Neuronal stem cell (in vitro differentiated cells): ENCODE measurements at regions not wholly inside any gene's neighbourhood (a gene's known extent, or its start where the extent isn't known, plus 50 kb on each side); places are given as distances from the start of the nearest gene placed in this dataset.
A peak's percentile ranks its signal among the peaks of the same experiment; 100 is the strongest.

Source experiments
- DNase-seq: peaks from one replicate; pipeline ENCODE4 v3.0.0-alpha.2; 2013; ENCODE audit warnings: low spot score
- H2AFZ ChIP-seq: one replicate; pipeline ENCODE4 v1.6.1; 2013; ENCODE audit warnings: mild to moderate bottlenecking, low read length, inconsistent platforms
- H2AK5ac ChIP-seq: 2 replicates; pipeline ENCODE4 v1.6.1; 2013; ENCODE audit warnings: low read depth, mild to moderate bottlenecking, inconsistent platforms, low read length, moderate library complexity, mixed read lengths
- H2BK120ac ChIP-seq: 2 replicates; pipeline ENCODE4 v1.6.1; 2013; ENCODE audit warnings: low read depth, mild to moderate bottlenecking, inconsistent platforms, low read length, moderate library complexity, mixed read lengths
- H2BK12ac ChIP-seq: one replicate; pipeline ENCODE4 v1.6.1; 2013; ENCODE audit warnings: low read length, inconsistent platforms
- H2BK15ac ChIP-seq: 2 replicates; pipeline ENCODE4 v1.6.1; 2013; ENCODE audit warnings: mild to moderate bottlenecking, low read length, inconsistent platforms, mixed read lengths
- H2BK5ac ChIP-seq: one replicate; pipeline ENCODE4 v1.6.1; 2013; ENCODE audit warnings: inconsistent platforms, mild to moderate bottlenecking, low read length, moderate library complexity
- H3K14ac ChIP-seq: one replicate; pipeline ENCODE4 v1.6.1; 2013; ENCODE audit warnings: low read length, inconsistent platforms
- H3K18ac ChIP-seq: 2 replicates; pipeline ENCODE4 v1.6.1; 2013; ENCODE audit warnings: low read length, inconsistent platforms
- H3K23ac ChIP-seq: 2 replicates; pipeline ENCODE4 v1.6.1; 2013; ENCODE audit warnings: low read depth, mild to moderate bottlenecking, mixed read lengths, low read length, inconsistent platforms; ENCODE audit not compliant: poor library complexity
- H3K27ac ChIP-seq: replicated peaks from 3 replicates; pipeline ENCODE4 v1.5.1; 2013; ENCODE audit warnings: low read length, inconsistent platforms
- H3K27me3 ChIP-seq, 3 experiments: 2 replicates each; pipeline ENCODE4 v1.6.1; 2013; ENCODE audit warnings: low read length in 3 of 3, mild to moderate bottlenecking in 2 of 3, inconsistent platforms in 1 of 3, low read depth in 1 of 3, mixed read lengths in 1 of 3, moderate library complexity in 1 of 3; ENCODE audit not compliant: control insufficient read depth in 3 of 3, insufficient read depth in 3 of 3
- H3K36me3 ChIP-seq, 2 donors: replicated peaks in 1 of 2; 2 replicates each; pipeline ENCODE4 v1.6.1; 2013; ENCODE audit warnings: low read length in 2 of 2; ENCODE audit not compliant: control insufficient read depth in 2 of 2, insufficient read depth in 2 of 2
- H3K4ac ChIP-seq: 2 replicates; pipeline ENCODE4 v1.6.1; 2013; ENCODE audit warnings: inconsistent platforms, mild to moderate bottlenecking, low read length, moderate library complexity
- H3K4me1 ChIP-seq, 2 donors: 1 replicate in 1 of 2; 2 replicates in 1 of 2; pipeline ENCODE4 v1.6.1; 2013; ENCODE audit warnings: low read length in 2 of 2, low read depth in 1 of 2; ENCODE audit not compliant: control insufficient read depth in 2 of 2, insufficient read depth in 1 of 2
- H3K4me2 ChIP-seq: one replicate; pipeline ENCODE4 v1.6.1; 2013; ENCODE audit warnings: mild to moderate bottlenecking, low read length, inconsistent platforms; ENCODE audit not compliant: insufficient read depth, poor library complexity, severe bottlenecking
- H3K4me3 ChIP-seq, 2 donors: 2 replicates each; pipeline ENCODE4 v1.5.1; 2013; ENCODE audit warnings: low read length in 2 of 2, mild to moderate bottlenecking in 2 of 2, inconsistent platforms in 1 of 2, moderate library complexity in 1 of 2
- H3K79me1 ChIP-seq: one replicate; pipeline ENCODE4 v1.6.1; 2013; ENCODE audit warnings: low read depth, mild to moderate bottlenecking, inconsistent platforms, low read length, moderate library complexity
- H3K9ac ChIP-seq: one replicate; pipeline ENCODE4 v1.6.1; 2013; ENCODE audit warnings: mild to moderate bottlenecking, low read depth, low read length, inconsistent platforms; ENCODE audit not compliant: poor library complexity
- H3K9me3 ChIP-seq, 2 donors: replicated peaks in 1 of 2; 2 replicates each; pipeline versions ENCODE3 to v1.6.1; 2013; ENCODE audit warnings: low read length in 2 of 2, mild to moderate bottlenecking in 2 of 2, inconsistent platforms in 1 of 2, low read depth in 1 of 2, mixed read lengths in 1 of 2, moderate library complexity in 1 of 2; ENCODE audit not compliant: control insufficient read depth in 2 of 2, insufficient read depth in 1 of 2
- H4K8ac ChIP-seq: one replicate; pipeline ENCODE4 v1.6.1; 2013; ENCODE audit warnings: low read depth, mild to moderate bottlenecking, inconsistent platforms, low read length, moderate library complexity
- H4K91ac ChIP-seq: one replicate; pipeline ENCODE4 v1.6.1; 2013; ENCODE audit warnings: low read length, low read depth, mild to moderate bottlenecking, inconsistent platforms; ENCODE audit not compliant: poor library complexity
- WGBS, 2 donors: extraction: QIAGEN DNeasy Blood & Tissue Kit; methylation state at CpG; one replicate each; pipeline ENCODE4 v1.1.7; 2013; ENCODE audit warnings: missing lambda C conversion rate in 2 of 2, mixed read lengths in 1 of 2; ENCODE audit not compliant: insufficient read length in 2 of 2, insufficient replicate concordance in 1 of 2; ENCODE audit errors: extremely low coverage in 2 of 2; 5-methylcytosine and 5-hydroxymethylcytosine counted together

GRCh38 chr7:130965515-130965914 is 231.5 kb upstream of the KLF14 start:
- Histone ChIP-seq H3K27ac (no peak overlapping the region), H4K91ac (no peak overlapping the region), H2BK5ac (no peak overlapping the region), H3K4me3 (no peak overlapping the region), H2BK12ac (no peak overlapping the region), H3K79me1 (no peaks in the 10 kb centered on the region), H3K4me2 (no peak overlapping the region), H3K4ac (no peak overlapping the region), H3K14ac (no peak overlapping the region), H3K36me3 (no peaks in the 10 kb centered on the region), H2BK120ac (no peak overlapping the region), H3K9me3 (peaks cover 0 to 4% of the 10 kb centered on the region in 2 donors), H2AK5ac (no peak overlapping the region), H3K4me1 (no peaks in the 10 kb centered on the region), H3K23ac (no peak overlapping the region), H4K8ac (no peak overlapping the region), H2BK15ac (no peak overlapping the region), H3K18ac (no peak overlapping the region), H3K9ac (no peak overlapping the region), H2AFZ (no peak overlapping the region), H3K27me3 (no peaks in the 10 kb centered on the region)
- no peak for DNase-seq

- no peak overlapping the region for H3K4me2 ChIP-seq
- peak overlapping the region; percentile 21 for H3K9ac ChIP-seq
- H3K36me3 ChIP-seq = no peaks in the 10 kb centered on the region
- no peak for DNase-seq
- H3K18ac ChIP-seq = no peak overlapping the region
- no peak overlapping the region for H2BK120ac ChIP-seq
- H3K4ac ChIP-seq = no peak overlapping the region
- WGBS, 2 donors = no CpG with 5 or more reads among the region's 5 CpGs
- H3K14ac ChIP-seq = no peak overlapping the region
- no peaks in the 10 kb centered on the region for H3K4me1 ChIP-seq
- no peak overlapping the region for H2BK5ac ChIP-seq
- H3K27me3 ChIP-seq = no peaks in the 10 kb centered on the region
- H2BK15ac ChIP-seq = no peak overlapping the region
- no peak overlapping the region for H3K27ac ChIP-seq
- no peak overlapping the region for H2AFZ ChIP-seq
- H4K8ac ChIP-seq = no peak overlapping the region
- no peaks in the 10 kb centered on the region for H3K79me1 ChIP-seq
- no peak overlapping the region for H4K91ac ChIP-seq
- H3K9me3 ChIP-seq = no peaks in the 10 kb centered on the region
- H3K4me3 ChIP-seq = no peak overlapping the region
- H2AK5ac ChIP-seq = no peak overlapping the region
- no peak overlapping the region for H2BK12ac ChIP-seq
- H3K23ac ChIP-seq = no peak overlapping the region
Observed at GRCh38 chr7:130966246-130967009, 232.4 kb upstream of the KLF14 start.

- H2BK12ac ChIP-seq = no peak overlapping the region
- no peak overlapping the region for H3K27ac ChIP-seq
- H3K4me1 ChIP-seq = no peaks in the 10 kb centered on the region
- no peak overlapping the region for H3K4me3 ChIP-seq
- H3K36me3 ChIP-seq = no peaks in the 10 kb centered on the region
- no peak overlapping the region for H3K18ac ChIP-seq
- H3K79me1 ChIP-seq = no peaks in the 10 kb centered on the region
- no peak overlapping the region for H2BK15ac ChIP-seq
- H3K4me2 ChIP-seq = no peak overlapping the region
- H3K27me3 ChIP-seq = no peaks in the 10 kb centered on the region
- no peak overlapping the region for H2BK120ac ChIP-seq
- H3K9ac ChIP-seq = no peak overlapping the region
- H2AFZ ChIP-seq = no peak overlapping the region
- H2BK5ac ChIP-seq = no peak overlapping the region
- no peak overlapping the region for H3K23ac ChIP-seq
- peaks cover 5 to 6% of the 10 kb centered on the region in 2 donors for H3K9me3 ChIP-seq
- DNase-seq = no peak
- H3K4ac ChIP-seq = no peak overlapping the region
- no peak overlapping the region for H4K8ac ChIP-seq
- no peak overlapping the region for H2AK5ac ChIP-seq
- no peak overlapping the region for H3K14ac ChIP-seq
- H4K91ac ChIP-seq = no peak overlapping the region
Observed at GRCh38 chr7:130970196-130970595, 236.2 kb upstream of the KLF14 start.

- H3K14ac ChIP-seq = no peak overlapping the region
- H2BK5ac ChIP-seq = no peak overlapping the region
- no peaks in the 10 kb centered on the region for H3K36me3 ChIP-seq
- H4K91ac ChIP-seq = no peak overlapping the region
- H4K8ac ChIP-seq = no peak overlapping the region
- no peak overlapping the region for H3K9ac ChIP-seq
- no peak overlapping the region for H2BK15ac ChIP-seq
- H3K4me2 ChIP-seq = no peak overlapping the region
- H3K18ac ChIP-seq = no peak overlapping the region
- no peak for DNase-seq
- H3K9me3 ChIP-seq = peaks cover 5 to 6% of the 10 kb centered on the region in 2 donors
- no peak overlapping the region for H3K4ac ChIP-seq
- H3K4me1 ChIP-seq = no peaks in the 10 kb centered on the region
- no peak overlapping the region for H2AK5ac ChIP-seq
- H2AFZ ChIP-seq = no peak overlapping the region
- no peaks in the 10 kb centered on the region for H3K79me1 ChIP-seq
- no peaks in the 10 kb centered on the region for H3K27me3 ChIP-seq
- no peak overlapping the region for H2BK12ac ChIP-seq
- WGBS, 2 donors = no CpG with 5 or more reads among the region's 1 CpG
- H3K4me3 ChIP-seq = no peak overlapping the region
- no peak overlapping the region for H3K27ac ChIP-seq
- no peak overlapping the region for H2BK120ac ChIP-seq
- H3K23ac ChIP-seq = no peak overlapping the region
Observed at GRCh38 chr7:130970696-130971095, 236.7 kb upstream of the KLF14 start.
